ENCODE measurements at regions not wholly inside any gene's neighbourhood (a gene's known extent, or its start where the extent isn't known, plus 50 kb on each side); places are given as distances from the start of the nearest gene placed in this dataset.

- no peak for DNase-seq
Observed at GRCh38 chr4:59936566-59936965, 1263.6 kb upstream of the ADGRL3 start.

GRCh38 chr4:59938166-59938565 is 1262.0 kb upstream of the ADGRL3 start:
- no peak for DNase-seq

GRCh38 chr4:59945277-59945676 is 1254.8 kb upstream of the ADGRL3 start:
- DNase-seq, result no peak

- DNase-seq, result no peak
Observed at GRCh38 chr4:59945716-59946115, 1254.4 kb upstream of the ADGRL3 start.

- DNase-seq, result no peak
Observed at GRCh38 chr4:59956366-59956765, 1243.8 kb upstream of the ADGRL3 start.

- DNase-seq, result no peak
Observed at GRCh38 chr4:59960143-59960542, 1240.0 kb upstream of the ADGRL3 start.

- no peak for DNase-seq
Observed at GRCh38 chr4:59966758-59967157, 1233.4 kb upstream of the ADGRL3 start.

- DNase-seq, result no peak
Observed at GRCh38 chr4:59968796-59969195, 1231.3 kb upstream of the ADGRL3 start.

GRCh38 chr4:59969909-59970308 is 1230.2 kb upstream of the ADGRL3 start:
- no peak for DNase-seq

GRCh38 chr4:59971952-59972351 is 1228.2 kb upstream of the ADGRL3 start:
- DNase-seq, result no peak

- DNase-seq, result no peak
Observed at GRCh38 chr4:59973492-59973891, 1226.6 kb upstream of the ADGRL3 start.

GRCh38 chr4:59979061-59979460 is 1221.1 kb upstream of the ADGRL3 start:
- DNase-seq, result no peak

- no peak for DNase-seq
Observed at GRCh38 chr4:59983852-59984251, 1216.3 kb upstream of the ADGRL3 start.

- DNase-seq, result no peak
Observed at GRCh38 chr4:59987289-59987688, 1212.8 kb upstream of the ADGRL3 start.

GRCh38 chr4:59994118-59994517 is 1206.0 kb upstream of the ADGRL3 start:
- DNase-seq, result no peak

GRCh38 chr4:60002603-60003337 is 1197.4 kb upstream of the ADGRL3 start:
- no peak for DNase-seq

- DNase-seq, result no peak
Observed at GRCh38 chr4:60013464-60014184, 1186.5 kb upstream of the ADGRL3 start.

- DNase-seq, result no peak
Observed at GRCh38 chr4:60016971-60017370, 1183.2 kb upstream of the ADGRL3 start.

- no peak for DNase-seq
Observed at GRCh38 chr4:60019180-60019579, 1180.9 kb upstream of the ADGRL3 start.

- DNase-seq, result no peak
Observed at GRCh38 chr4:60019946-60020345, 1180.2 kb upstream of the ADGRL3 start.

GRCh38 chr4:60020389-60020788 is 1179.7 kb upstream of the ADGRL3 start:
- no peak for DNase-seq

GRCh38 chr4:60033826-60034225 is 1166.3 kb upstream of the ADGRL3 start:
- DNase-seq, result no peak

- no peak for DNase-seq
Observed at GRCh38 chr4:60034361-60034760, 1165.8 kb upstream of the ADGRL3 start.

- DNase-seq, result no peak
Observed at GRCh38 chr4:60039908-60040307, 1160.2 kb upstream of the ADGRL3 start.

GRCh38 chr4:60042231-60042652 is 1157.9 kb upstream of the ADGRL3 start:
- DNase-seq, result no peak
